Stimulated activated CD4-positive, alpha-beta T cell treated with anti-CD3 and anti-CD28 coated beads, TNF-alpha, amount 100 ng/mL, for 48 hours (primary cell): ENCODE measurements at regions not wholly inside any gene's neighbourhood (a gene's known extent, or its start where the extent isn't known, plus 50 kb on each side); places are given as distances from the start of the nearest gene placed in this dataset.

Experiments
- DNase-seq, 3 donors: peaks; one replicate each; pipeline ENCODE4 v3.0.0-alpha.2; 2020; ENCODE audit warnings: low read depth in 3 of 3

- DNase-seq = no peak
Measured at GRCh38 chr7:41832941-41833340, 130.1 kb upstream of the INHBA start.

DNA sequence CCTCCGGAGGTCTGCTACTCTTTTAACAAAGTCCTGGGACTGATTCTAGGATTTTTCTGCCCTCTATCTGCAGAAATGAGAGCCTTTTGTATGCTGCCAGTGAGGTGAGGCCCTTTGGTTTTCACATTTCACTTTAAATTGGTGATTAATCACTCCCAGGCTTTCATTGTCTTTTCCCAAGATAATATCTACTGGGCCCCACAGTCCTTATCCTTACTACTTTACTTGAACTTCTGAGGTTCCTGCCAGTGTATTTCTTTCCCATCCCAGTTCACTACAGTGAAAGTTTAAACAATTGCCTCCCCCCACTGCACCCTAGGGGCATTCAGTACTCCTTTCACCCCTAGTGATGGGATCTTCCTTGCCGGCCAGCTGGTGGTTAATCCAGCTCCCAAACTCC is 127.4 kb upstream of the INHBA start:
- no peak for DNase-seq

GRCh38 chr7:41828911-41829310 is 126.0 kb upstream of the INHBA start:
- DNase-seq = no peak

GRCh38 chr7:41826641-41827040 is 123.8 kb upstream of the INHBA start:
- DNase-seq = no peak

GRCh38 chr7:41825927-41826480 is 123.1 kb upstream of the INHBA start:
- DNase-seq = no peak

DNA sequence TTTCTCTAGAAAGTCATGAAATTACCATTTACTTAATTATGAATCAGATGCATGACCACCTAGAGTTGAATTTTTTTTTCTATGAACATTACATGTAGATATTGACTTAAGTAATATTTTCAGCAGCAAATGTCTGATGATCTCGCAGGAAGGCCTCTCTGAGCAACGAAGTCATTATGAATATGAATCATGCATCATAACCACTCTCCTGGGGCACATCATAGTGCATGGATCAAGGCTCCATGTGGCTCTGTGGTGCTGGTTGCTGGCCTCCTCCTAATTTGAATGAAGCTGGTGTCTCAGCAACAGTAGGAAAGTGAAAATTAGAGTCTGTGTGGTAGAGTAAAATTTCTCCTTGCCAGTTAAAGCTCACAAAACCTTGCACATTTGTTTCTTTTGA is 121.4 kb upstream of the INHBA start:
- DNase-seq = no peak

- no peak for DNase-seq
Measured at GRCh38 chr7:41822259-41822817, 119.4 kb upstream of the INHBA start.

DNA sequence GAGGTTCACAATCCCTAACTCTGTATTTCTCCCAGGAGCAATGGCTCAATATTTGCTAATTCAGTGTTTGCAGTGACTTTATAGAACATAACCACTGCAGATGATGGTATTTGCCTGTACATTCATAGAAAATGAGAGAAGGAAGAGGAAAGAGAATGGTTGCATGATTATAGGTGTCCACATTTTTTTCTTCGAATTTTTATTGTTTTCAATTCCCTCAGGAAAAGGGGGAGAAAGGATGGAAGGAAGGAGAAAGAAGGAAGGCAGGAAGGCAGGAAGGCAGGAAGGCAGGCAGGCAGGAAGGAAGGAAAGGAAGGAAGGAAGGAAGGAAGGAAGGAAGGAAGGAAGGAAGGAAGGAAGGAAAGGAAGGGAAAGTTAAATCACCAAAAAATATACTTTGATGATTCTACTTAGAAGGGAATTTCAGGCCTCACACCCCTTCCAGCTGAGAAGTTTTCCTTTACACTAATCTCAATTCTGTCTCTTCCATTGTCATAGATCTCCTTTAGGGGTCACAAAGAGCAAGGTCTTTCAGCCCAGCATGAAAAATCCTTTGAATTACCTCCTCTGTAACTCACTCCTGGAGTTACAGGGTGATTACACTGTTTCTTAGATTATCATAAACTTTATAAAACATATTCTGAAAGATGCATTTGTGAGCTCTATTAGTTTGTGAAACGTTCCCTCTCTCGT is 118.8 kb upstream of the INHBA start:
- DNase-seq = no peak

DNA sequence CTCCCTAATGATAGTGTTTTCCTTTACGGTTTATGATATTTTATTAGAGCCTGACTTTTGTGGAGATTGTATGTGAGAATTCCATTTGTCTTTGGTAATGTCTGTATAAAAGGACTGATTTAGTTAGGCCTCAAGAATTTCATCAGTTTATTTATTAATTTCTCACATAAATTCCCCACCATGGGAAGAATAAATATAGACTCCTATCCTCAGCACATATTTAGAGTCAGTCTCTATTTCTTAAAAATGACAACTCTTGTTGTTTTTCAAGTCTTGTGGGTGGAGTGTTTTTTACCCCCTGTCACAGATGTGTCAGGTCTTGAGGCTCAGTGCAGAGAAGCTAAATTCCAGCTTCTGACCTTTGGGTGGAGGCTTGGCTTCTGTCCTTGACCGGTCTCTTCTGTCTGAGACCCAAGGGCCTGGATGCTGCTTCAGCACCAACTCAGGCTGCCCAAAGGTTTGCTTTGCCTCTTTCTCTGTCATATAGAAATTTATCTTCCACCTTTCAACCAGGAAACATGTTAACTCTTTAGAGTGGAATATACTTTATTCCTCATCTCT is 117.3 kb upstream of the INHBA start:
- DNase-seq = no peak

- no peak for DNase-seq
Measured at GRCh38 chr7:41819645-41820044, 116.8 kb upstream of the INHBA start.

DNA sequence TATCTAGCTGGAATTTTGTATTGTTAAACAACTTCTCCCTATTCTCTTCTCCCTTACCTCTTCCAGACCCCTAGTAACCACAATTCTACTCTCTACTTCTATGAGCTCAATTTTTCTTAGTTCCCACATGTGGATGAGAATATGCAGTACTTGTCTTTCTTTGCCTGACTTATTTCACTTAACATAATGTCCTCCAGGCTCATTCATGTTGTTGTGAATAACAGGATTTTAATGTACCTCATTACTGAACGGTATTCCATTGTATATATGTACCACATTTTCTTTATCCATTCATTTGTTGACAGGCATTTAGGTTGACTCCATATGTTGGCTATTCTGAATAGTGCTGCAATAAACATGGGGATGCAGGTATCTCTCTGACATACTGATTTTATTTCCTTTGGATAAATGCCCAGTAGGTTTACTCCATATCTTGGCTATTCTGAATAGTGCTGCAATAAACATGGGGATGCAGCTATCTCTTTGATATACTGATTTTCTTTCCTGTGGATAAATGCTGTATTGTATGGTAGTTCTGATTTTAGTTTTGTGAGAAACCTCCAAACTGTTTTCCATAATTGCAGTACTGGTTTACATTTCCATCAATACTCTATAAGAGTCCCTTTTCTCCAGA is 116.0 kb upstream of the INHBA start:
- no peak for DNase-seq

DNA sequence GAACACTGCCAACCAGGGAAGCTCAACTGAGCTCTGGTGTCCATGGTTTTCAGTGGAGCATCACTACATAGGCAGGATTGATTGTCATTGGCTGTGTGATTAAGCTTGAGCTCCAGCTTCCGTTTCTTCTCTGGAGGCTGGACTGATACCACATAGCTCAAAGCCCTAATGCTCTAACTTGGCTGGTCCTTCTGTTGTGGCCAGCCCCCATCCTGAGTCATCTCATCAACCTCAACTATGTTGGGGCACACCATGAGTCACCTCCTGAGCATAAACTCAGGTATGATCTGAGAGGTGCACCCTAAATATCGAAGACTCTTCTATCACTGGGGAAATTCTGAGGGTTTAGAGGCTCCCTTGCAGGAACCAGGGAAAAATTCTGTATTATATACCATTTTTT is 114.5 kb upstream of the INHBA start:
- no peak for DNase-seq

DNA sequence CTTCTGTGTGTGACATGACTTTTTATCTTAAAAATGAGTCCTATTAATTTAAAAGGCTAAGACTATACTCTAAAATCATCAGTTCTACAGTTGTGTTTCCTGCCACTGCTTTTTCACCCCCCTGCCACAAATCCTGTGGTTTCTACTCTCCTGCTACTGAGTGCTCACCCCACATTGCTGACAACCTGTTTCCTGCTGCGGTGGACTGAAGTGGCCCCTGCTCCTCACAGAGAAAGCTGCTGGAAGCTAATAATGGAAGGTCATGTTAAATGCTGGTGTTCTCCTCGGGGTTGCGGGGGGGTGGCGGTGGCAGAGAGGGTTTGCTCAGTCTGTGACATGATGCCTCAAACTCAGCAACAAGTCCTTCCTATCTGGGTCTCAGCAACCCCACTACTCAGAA is 113.2 kb upstream of the INHBA start:
- no peak for DNase-seq

DNA sequence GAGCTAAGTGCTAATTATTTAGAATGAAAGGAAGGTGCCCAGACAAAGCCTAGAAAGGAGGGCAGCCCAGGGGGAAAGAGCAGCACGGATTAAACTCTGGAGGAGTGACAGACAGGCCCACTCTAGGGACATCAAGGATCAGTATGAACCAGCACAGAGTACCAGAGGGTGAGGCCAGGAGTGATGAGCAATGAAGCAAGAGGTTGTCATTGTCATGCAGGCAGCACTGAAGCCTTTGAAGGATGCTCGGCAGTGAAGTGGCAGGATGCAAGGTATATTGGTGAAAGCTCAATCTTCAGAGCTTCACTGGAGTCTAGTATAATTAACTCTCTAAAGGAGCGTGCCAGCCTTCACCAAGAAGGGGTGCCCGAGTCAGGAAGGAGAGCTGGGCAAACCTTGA is 112.0 kb upstream of the INHBA start:
- DNase-seq = no peak

GRCh38 chr7:41813286-41813685 is 110.4 kb upstream of the INHBA start:
- no peak for DNase-seq

DNA sequence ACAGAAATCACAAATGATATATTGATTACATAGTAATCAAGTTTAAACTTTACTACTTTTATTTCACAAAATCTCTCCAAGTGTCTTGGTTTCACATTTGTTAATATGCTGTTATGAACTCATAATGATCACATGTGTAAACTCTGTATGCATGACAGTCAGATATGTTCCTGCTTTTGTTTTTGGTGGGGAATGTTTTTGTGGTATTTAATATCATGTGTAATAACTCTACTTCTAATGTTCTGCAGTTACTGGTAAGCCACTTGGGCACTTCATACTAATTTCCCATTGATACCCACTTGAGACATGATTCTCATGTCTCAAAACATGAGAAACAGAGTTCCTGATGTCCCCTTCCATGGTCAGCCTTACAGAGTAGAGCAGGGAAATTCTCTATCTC is 109.1 kb upstream of the INHBA start:
- DNase-seq = no peak

GRCh38 chr7:41809940-41810576 is 107.2 kb upstream of the INHBA start:
- no peak for DNase-seq

GRCh38 chr7:41809529-41809939 is 106.6 kb upstream of the INHBA start:
- no peak for DNase-seq

DNA sequence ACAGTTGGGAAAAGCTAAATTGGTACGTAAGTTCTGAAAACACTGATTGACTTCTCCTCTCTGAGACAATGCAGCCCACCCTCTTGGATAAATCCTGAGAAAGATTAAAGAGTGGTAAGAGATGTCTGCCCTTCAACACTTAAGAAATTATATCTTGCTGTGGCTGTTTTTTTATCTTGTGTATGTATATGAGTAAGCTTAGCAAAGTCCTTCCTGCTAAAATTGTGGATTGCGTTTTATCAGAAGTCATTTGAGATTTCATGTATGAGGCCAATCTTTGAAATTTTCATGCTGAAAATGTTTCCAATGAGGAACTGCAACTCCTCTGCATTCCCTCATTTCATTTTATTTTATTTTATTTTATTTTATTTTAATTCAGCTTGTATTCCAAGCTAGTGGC is 106.2 kb upstream of the INHBA start:
- no peak for DNase-seq

GRCh38 chr7:41808541-41808940 is 105.7 kb upstream of the INHBA start:
- no peak for DNase-seq

DNA sequence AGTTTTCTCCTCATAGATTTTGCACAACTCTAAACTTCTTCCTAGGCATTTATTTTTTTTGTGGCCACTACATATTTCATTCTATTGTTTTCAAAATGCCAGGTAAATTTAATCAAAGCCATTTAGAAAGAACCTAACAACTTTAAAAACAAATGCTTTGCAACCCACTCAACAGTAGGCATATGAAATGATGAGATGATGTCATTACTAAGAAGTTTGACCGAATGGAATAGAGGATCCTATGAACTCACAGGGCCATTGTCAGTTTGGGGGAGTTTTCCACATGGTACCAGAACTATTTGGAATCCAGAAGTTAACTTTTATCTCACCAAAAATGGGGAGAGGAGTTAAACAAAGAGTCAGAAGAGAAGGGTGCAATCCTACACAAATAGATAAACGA is 100.7 kb upstream of the INHBA start:
- DNase-seq = no peak

DNA sequence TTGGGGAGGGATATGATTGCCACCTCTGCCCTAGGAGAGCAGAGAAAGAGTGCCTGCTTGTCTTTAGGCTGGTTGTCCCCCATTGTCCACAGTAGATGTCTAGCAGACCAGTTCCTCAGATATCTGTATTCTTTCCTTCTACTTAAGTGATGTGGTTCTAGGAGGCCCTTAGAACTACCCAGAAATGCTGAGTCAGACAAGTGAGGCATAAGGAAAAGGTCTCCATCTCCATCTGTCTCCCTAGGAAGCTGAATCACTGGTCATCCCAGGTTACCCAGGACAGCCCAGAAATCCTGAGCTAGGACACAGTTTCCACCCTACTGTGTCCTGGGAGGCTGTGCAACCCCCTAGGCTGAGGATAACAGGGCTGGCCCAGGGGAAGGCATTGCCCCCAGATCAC is 93.4 kb upstream of the INHBA start:
- DNase-seq = no peak
